ENCODE measurements at regions not wholly inside any gene's neighbourhood (a gene's known extent, or its start where the extent isn't known, plus 50 kb on each side); places are given as distances from the start of the nearest gene placed in this dataset.

- TF ChIP-seq CTCF (IDR thresholded peaks at IDR 0.05) (no peak), POLR2A (IDR thresholded peaks at IDR 0.05) (no peak)
Measured at GRCh38 chrX:1754077-1754476, 139.2 kb downstream of the ASMT start.
